Panc1 (cell line): ENCODE measurements at regions not wholly inside any gene's neighbourhood (a gene's known extent, or its start where the extent isn't known, plus 50 kb on each side); places are given as distances from the start of the nearest gene placed in this dataset.

Source experiments
- ATAC-seq: fragments of 200-7000 bp; cut with Tn5 transposase; 2 replicates; pipeline ENCODE4 v1.9.1; 2020; ENCODE audit warnings: mild to moderate bottlenecking, moderate library complexity
- BruUV-seq: library from RNA; stranded (reverse); fragments of 400-500 nt; replicated peaks from 2 replicates; lab custom pipeline; 2021; lab: Mats Ljungman, UMichigan
- CTCF ChIA-PET: fragments of 300-600 bp; sonication (Branson Sonifier 250); formaldehyde crosslinking; loops from one replicate; lab custom pipeline; 2022; ENCODE audit warnings: antibody characterized with exemption; lab: Charles Lee
- POLR2A ChIA-PET: fragments of 300-600 bp; sonication (Branson Sonifier 250); formaldehyde crosslinking; loops from one replicate; lab custom pipeline; 2022; ENCODE audit warnings: antibody characterized with exemption; lab: Charles Lee
- DNase-seq: peaks from one replicate; pipeline ENCODE4 v3.0.0-alpha.2; 2010; ENCODE audit warnings: low read depth, low spot score
- H3K27ac ChIP-seq: 2 replicates; pipeline ENCODE4 v1.5.1; 2011; ENCODE audit warnings: mild to moderate bottlenecking, low read length, inconsistent platforms
- H3K27me3 ChIP-seq: fragments of 200-500 bp; sonication (Bioruptor generic); 2 replicates; pipeline ENCODE4 v1.6.0; 2014; ENCODE audit warnings: low read length, inconsistent platforms; ENCODE audit not compliant: control insufficient read depth, insufficient read depth
- H3K36me3 ChIP-seq: fragments of 200-500 bp; sonication (Bioruptor generic); 2 replicates; pipeline ENCODE4 v1.5.1; 2014; ENCODE audit warnings: inconsistent platforms, mild to moderate bottlenecking, low read length, moderate library complexity; ENCODE audit not compliant: control insufficient read depth, insufficient read depth
- H3K4me1 ChIP-seq: 2 replicates; pipeline ENCODE4 v1.5.1; 2011; ENCODE audit warnings: inconsistent platforms, mild to moderate bottlenecking, low read length, moderate library complexity; ENCODE audit not compliant: control insufficient read depth, insufficient read depth
- H3K4me3 ChIP-seq, 2 experiments: 2 replicates each; pipeline ENCODE4 v1.5.1; 2011 to 2012; ENCODE audit warnings: low read depth in 2 of 2, low read length in 2 of 2, mild to moderate bottlenecking in 2 of 2, inconsistent platforms in 1 of 2, moderate library complexity in 1 of 2
- H3K9me3 ChIP-seq: fragments of 200-500 bp; sonication (Bioruptor generic); 2 replicates; pipeline ENCODE4 v1.5.1; 2014; ENCODE audit warnings: low read depth, mild to moderate bottlenecking, inconsistent platforms, low read length, moderate library complexity; ENCODE audit not compliant: control insufficient read depth, insufficient read depth
- POLR2AphosphoS5 ChIP-seq: IDR thresholded peaks from 2 replicates; pipeline ENCODE4 v1.6.1; 2012; ENCODE audit warnings: mild to moderate bottlenecking, low read depth, low read length, moderate library complexity
- SIN3A ChIP-seq: IDR thresholded peaks from 2 replicates; pipeline ENCODE4 v1.6.1; 2012; ENCODE audit warnings: low read depth, mild to moderate bottlenecking, low read length, moderate library complexity, borderline replicate concordance; ENCODE audit not compliant: insufficient read depth
- TCF7L2 ChIP-seq: IDR thresholded peaks from 2 replicates; pipeline ENCODE4 v1.6.1; 2011; ENCODE audit warnings: mild to moderate bottlenecking, low read depth, low read length, inconsistent platforms
- in situ Hi-C: cut with HindIII; loops from 2 replicates; pipeline ENCODE4 v1.10.0; 2016; ENCODE audit warnings: low sequenced_read_pairs, low pct_unique_long_range_greater_than_20kb
- intact Hi-C: fragments of 100-400 bp; cut with micrococcal nuclease; formaldehyde crosslinking; loops from one replicate; pipeline ENCODE4 v1.10.0; 2022; ENCODE audit not compliant: unreplicated experiment
- TF ChIP-seq, protein P1 (sequence below), 2 experiments: IDR thresholded peaks; 2 replicates each; pipeline ENCODE4 v1.6.1; 2011 to 2012; ENCODE audit warnings: low read depth in 2 of 2, control low read depth in 1 of 2, low read length in 1 of 2, mild to moderate bottlenecking in 1 of 2, moderate library complexity in 1 of 2; ENCODE audit not compliant: insufficient read depth in 1 of 2
- TF ChIP-seq, protein P2 (sequence below): fragments of 450-650 bp; IDR thresholded peaks from 2 replicates; pipeline ENCODE4 v1.5.1; 2017; ENCODE audit warnings: mild to moderate bottlenecking

DNA sequence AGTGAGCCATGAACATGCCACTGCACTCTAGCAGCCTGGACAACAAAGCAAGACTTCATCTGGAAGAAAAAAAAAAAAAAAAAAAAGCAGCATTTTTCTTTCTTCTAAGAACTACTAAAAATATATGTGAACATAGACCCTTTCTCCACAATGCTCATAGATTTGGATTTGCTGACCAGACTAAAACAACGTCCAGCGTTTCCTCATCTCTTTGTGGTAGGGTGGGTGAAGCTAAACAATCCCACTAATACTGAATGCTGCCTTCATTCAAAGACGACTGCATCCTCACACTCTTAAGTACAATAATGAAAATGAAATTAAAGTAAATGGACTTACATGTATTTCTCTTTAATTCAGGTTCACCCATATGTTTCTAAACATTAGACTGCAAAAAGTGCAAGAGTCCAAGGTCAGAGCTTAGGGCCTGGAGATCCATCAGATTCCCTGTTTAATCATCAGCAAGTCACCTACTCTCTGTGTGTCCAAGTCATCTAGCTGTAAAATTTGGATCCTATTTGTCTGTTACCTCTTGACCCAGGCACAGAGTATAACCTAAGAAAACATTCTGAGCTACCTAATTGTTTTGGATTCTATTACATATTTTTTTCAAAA, 99.4 kb upstream of the NHSL1 start:
- ChIA-PET POLR2A (no interaction called here), CTCF (no interaction called here)
- in situ Hi-C loops: no loop called here
- TF ChIP-seq SIN3A (no peak), POLR2AphosphoS5 (no peak), TCF7L2 (no peak)
- TF ChIP-seq, protein P1, sequence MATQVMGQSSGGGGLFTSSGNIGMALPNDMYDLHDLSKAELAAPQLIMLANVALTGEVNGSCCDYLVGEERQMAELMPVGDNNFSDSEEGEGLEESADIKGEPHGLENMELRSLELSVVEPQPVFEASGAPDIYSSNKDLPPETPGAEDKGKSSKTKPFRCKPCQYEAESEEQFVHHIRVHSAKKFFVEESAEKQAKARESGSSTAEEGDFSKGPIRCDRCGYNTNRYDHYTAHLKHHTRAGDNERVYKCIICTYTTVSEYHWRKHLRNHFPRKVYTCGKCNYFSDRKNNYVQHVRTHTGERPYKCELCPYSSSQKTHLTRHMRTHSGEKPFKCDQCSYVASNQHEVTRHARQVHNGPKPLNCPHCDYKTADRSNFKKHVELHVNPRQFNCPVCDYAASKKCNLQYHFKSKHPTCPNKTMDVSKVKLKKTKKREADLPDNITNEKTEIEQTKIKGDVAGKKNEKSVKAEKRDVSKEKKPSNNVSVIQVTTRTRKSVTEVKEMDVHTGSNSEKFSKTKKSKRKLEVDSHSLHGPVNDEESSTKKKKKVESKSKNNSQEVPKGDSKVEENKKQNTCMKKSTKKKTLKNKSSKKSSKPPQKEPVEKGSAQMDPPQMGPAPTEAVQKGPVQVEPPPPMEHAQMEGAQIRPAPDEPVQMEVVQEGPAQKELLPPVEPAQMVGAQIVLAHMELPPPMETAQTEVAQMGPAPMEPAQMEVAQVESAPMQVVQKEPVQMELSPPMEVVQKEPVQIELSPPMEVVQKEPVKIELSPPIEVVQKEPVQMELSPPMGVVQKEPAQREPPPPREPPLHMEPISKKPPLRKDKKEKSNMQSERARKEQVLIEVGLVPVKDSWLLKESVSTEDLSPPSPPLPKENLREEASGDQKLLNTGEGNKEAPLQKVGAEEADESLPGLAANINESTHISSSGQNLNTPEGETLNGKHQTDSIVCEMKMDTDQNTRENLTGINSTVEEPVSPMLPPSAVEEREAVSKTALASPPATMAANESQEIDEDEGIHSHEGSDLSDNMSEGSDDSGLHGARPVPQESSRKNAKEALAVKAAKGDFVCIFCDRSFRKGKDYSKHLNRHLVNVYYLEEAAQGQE (IDR thresholded peaks at IDR 0.05; ENCODE audit: insufficient read depth in 1 of 2, low read depth in 2 of 2, low read length in 1 of 2): no peak
- TF ChIP-seq, protein P2, sequence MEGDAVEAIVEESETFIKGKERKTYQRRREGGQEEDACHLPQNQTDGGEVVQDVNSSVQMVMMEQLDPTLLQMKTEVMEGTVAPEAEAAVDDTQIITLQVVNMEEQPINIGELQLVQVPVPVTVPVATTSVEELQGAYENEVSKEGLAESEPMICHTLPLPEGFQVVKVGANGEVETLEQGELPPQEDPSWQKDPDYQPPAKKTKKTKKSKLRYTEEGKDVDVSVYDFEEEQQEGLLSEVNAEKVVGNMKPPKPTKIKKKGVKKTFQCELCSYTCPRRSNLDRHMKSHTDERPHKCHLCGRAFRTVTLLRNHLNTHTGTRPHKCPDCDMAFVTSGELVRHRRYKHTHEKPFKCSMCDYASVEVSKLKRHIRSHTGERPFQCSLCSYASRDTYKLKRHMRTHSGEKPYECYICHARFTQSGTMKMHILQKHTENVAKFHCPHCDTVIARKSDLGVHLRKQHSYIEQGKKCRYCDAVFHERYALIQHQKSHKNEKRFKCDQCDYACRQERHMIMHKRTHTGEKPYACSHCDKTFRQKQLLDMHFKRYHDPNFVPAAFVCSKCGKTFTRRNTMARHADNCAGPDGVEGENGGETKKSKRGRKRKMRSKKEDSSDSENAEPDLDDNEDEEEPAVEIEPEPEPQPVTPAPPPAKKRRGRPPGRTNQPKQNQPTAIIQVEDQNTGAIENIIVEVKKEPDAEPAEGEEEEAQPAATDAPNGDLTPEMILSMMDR: no peak
- DNase-seq (no peak), ATAC-seq (no peak)
- intact Hi-C loops: loop anchor here (10.0 kb wide), 2 partner anchors 86 to 484 kb away; no protein-coding TSS in a partner anchor
- H3K9me3 ChIP-seq: no peaks in the 10 kb centered on the region
- no peaks in the 10 kb centered on the region for H3K36me3 ChIP-seq
- H3K4me3 ChIP-seq: no peak overlapping the region
- no peak overlapping the region for H3K27ac ChIP-seq
- H3K4me1 ChIP-seq: peaks cover 6% of the 10 kb centered on the region
- BruUV-seq: no TSS peak
- H3K27me3 ChIP-seq: no peaks in the 10 kb centered on the region

DNA sequence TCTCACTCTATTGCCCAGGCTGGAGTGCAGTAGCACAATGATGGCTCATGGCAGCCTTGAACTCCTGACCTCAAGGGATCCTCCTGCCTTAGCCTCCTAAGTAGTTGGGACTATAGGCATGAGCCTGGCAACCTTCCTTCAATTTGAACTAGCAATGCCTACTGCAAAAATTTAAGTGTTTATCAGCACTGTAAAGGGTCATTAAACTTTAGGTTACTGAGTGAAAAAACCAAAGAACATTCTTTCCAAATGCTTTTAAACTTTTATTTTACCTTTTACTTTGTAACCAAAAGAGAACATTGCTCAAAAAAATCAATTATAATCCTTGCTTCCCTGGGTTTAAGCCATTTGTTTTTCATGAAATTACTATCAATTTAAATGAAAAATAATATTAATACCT, 101.0 kb upstream of the NHSL1 start:
- BruUV-seq: no TSS peak

More for the DNA sequence above, 101.0 kb upstream of the NHSL1 start:
- H3K9me3 ChIP-seq: no peaks in the 10 kb centered on the region
- H3K27me3 ChIP-seq: no peaks in the 10 kb centered on the region
- no peaks in the 10 kb centered on the region for H3K36me3 ChIP-seq
- POLR2A ChIA-PET: no interaction called here
- intact Hi-C loops (no loop called here), in situ Hi-C loops (no loop called here)
- DNase-seq (no peak), ATAC-seq (no peak)
- no peak overlapping the region for H3K4me3 ChIP-seq
- H3K4me1 ChIP-seq: no peaks in the 10 kb centered on the region
- TF ChIP-seq TCF7L2 (no peak), SIN3A (no peak), POLR2AphosphoS5 (no peak)
- TF ChIP-seq, protein P1 (IDR thresholded peaks at IDR 0.05; ENCODE audit: insufficient read depth in 1 of 2, low read depth in 2 of 2, low read length in 1 of 2): no peak
- TF ChIP-seq, protein P2: no peak
- CTCF ChIA-PET: no interaction called here
- no peak overlapping the region for H3K27ac ChIP-seq
